ENCODE measurements at regions not wholly inside any gene's neighbourhood (a gene's known extent, or its start where the extent isn't known, plus 50 kb on each side); places are given as distances from the start of the nearest gene placed in this dataset.
"Not testable (repeated sequence)": the region's sequence is repeated elsewhere in the genome, so short reads cannot be mapped to it uniquely, and the experiment has no call there.

GRCh38 chr9:61412738-61413137, 222.9 kb downstream of the SPATA31A7 start:
- H3K4me1 ChIP-seq (ENCODE audit: control insufficient read depth in 1 of 2, insufficient read depth in 2 of 2, low read length in 2 of 2) = not testable (repeated sequence)
- whole genome bisulfite sequencing (ENCODE audit: extremely low coverage, insufficient coverage, insufficient read length) = no CpG with 5 or more reads among the region's 5 CpGs

GRCh38 chr9:61418174-61418573, 228.3 kb downstream of the SPATA31A7 start:
- H4K12ac ChIP-seq (ENCODE audit: low read depth, low read length); H3K4me2 ChIP-seq (ENCODE audit: low read length); H3K23ac ChIP-seq (ENCODE audit: low read length); H2AFZ ChIP-seq (ENCODE audit: insufficient read depth, low read length, poor library complexity); H4K91ac ChIP-seq (ENCODE audit: low read depth, low read length); H2BK12ac ChIP-seq (ENCODE audit: low read length); H3K18ac ChIP-seq (ENCODE audit: low read length); H2BK5ac ChIP-seq (ENCODE audit: low read depth, low read length, poor library complexity); H3K27ac ChIP-seq (ENCODE audit: low read depth, low read length); H4K8ac ChIP-seq (ENCODE audit: low read depth, low read length); H3K9me3 ChIP-seq (ENCODE audit: insufficient read depth, low read depth, low read length); H3K4me3 ChIP-seq (ENCODE audit: low read depth, low read length); H3K14ac ChIP-seq (ENCODE audit: low read length); H3K36me3 ChIP-seq (ENCODE audit: control insufficient read depth in 1 of 2, insufficient read depth in 2 of 2, low read length in 2 of 2); H2BK120ac ChIP-seq (ENCODE audit: insufficient read depth, low read length, poor library complexity); H3K27me3 ChIP-seq (ENCODE audit: insufficient read depth, low read length); H2AK5ac ChIP-seq (ENCODE audit: low read length); DNase-seq; H3K4ac ChIP-seq (ENCODE audit: low read depth, low read length); H3K79me2 ChIP-seq (ENCODE audit: control insufficient read depth, insufficient read depth, low read length, poor library complexity); H3K9ac ChIP-seq (ENCODE audit: low read length); H3K79me1 ChIP-seq (ENCODE audit: low read length); H3K4me1 ChIP-seq (ENCODE audit: control insufficient read depth in 1 of 2, insufficient read depth in 2 of 2, low read length in 2 of 2): not testable (repeated sequence)

More at GRCh38 chr9:61412738-61413137, 222.9 kb downstream of the SPATA31A7 start:
- not testable (repeated sequence) for H3K36me3 ChIP-seq (ENCODE audit: control insufficient read depth in 1 of 2, insufficient read depth in 2 of 2, low read length in 2 of 2); H2BK5ac ChIP-seq (ENCODE audit: low read depth, low read length, poor library complexity); DNase-seq; H2AK5ac ChIP-seq (ENCODE audit: low read length); H3K79me1 ChIP-seq (ENCODE audit: low read length); H2AFZ ChIP-seq (ENCODE audit: insufficient read depth, low read length, poor library complexity); H2BK12ac ChIP-seq (ENCODE audit: low read length); H3K27me3 ChIP-seq (ENCODE audit: insufficient read depth, low read length); H3K23ac ChIP-seq (ENCODE audit: low read length); H3K4me2 ChIP-seq (ENCODE audit: low read length); H2BK120ac ChIP-seq (ENCODE audit: insufficient read depth, low read length, poor library complexity); H3K4me3 ChIP-seq (ENCODE audit: low read depth, low read length); H3K27ac ChIP-seq (ENCODE audit: low read depth, low read length); H4K12ac ChIP-seq (ENCODE audit: low read depth, low read length); H3K9me3 ChIP-seq (ENCODE audit: insufficient read depth, low read depth, low read length); H3K79me2 ChIP-seq (ENCODE audit: control insufficient read depth, insufficient read depth, low read length, poor library complexity); H4K91ac ChIP-seq (ENCODE audit: low read depth, low read length); H3K14ac ChIP-seq (ENCODE audit: low read length); H4K8ac ChIP-seq (ENCODE audit: low read depth, low read length); H3K4ac ChIP-seq (ENCODE audit: low read depth, low read length); H3K9ac ChIP-seq (ENCODE audit: low read length); H3K18ac ChIP-seq (ENCODE audit: low read length)

GRCh38 chr9:61420267-61420958, 230.6 kb downstream of the SPATA31A7 start:
- not testable (repeated sequence) for H3K9ac ChIP-seq (ENCODE audit: low read length); H4K91ac ChIP-seq (ENCODE audit: low read depth, low read length); DNase-seq

GRCh38 chr9:61447189-61447588, 257.4 kb downstream of the SPATA31A7 start:
- not testable (repeated sequence) for H3K4ac ChIP-seq (ENCODE audit: low read depth, low read length); H2BK120ac ChIP-seq (ENCODE audit: insufficient read depth, low read length, poor library complexity); H3K4me2 ChIP-seq (ENCODE audit: low read length); H3K9me3 ChIP-seq (ENCODE audit: insufficient read depth, low read depth, low read length); H2AFZ ChIP-seq (ENCODE audit: insufficient read depth, low read length, poor library complexity); H2BK12ac ChIP-seq (ENCODE audit: low read length); H3K79me1 ChIP-seq (ENCODE audit: low read length); H3K18ac ChIP-seq (ENCODE audit: low read length); H2BK5ac ChIP-seq (ENCODE audit: low read depth, low read length, poor library complexity); H4K12ac ChIP-seq (ENCODE audit: low read depth, low read length); H2AK5ac ChIP-seq (ENCODE audit: low read length); DNase-seq; H3K36me3 ChIP-seq (ENCODE audit: control insufficient read depth in 1 of 2, insufficient read depth in 2 of 2, low read length in 2 of 2); H3K14ac ChIP-seq (ENCODE audit: low read length); H3K27me3 ChIP-seq (ENCODE audit: insufficient read depth, low read length); H3K4me1 ChIP-seq (ENCODE audit: control insufficient read depth in 1 of 2, insufficient read depth in 2 of 2, low read length in 2 of 2); H3K23ac ChIP-seq (ENCODE audit: low read length); H3K27ac ChIP-seq (ENCODE audit: low read depth, low read length); H3K79me2 ChIP-seq (ENCODE audit: control insufficient read depth, insufficient read depth, low read length, poor library complexity); H3K4me3 ChIP-seq (ENCODE audit: low read depth, low read length); H4K8ac ChIP-seq (ENCODE audit: low read depth, low read length); H3K9ac ChIP-seq (ENCODE audit: low read length); H4K91ac ChIP-seq (ENCODE audit: low read depth, low read length)
- no CpG with 5 or more reads among the region's 10 CpGs for WGBS (ENCODE audit: extremely low coverage, insufficient coverage, insufficient read length)

More at GRCh38 chr9:61420267-61420958, 230.6 kb downstream of the SPATA31A7 start:
- H3K18ac ChIP-seq (ENCODE audit: low read length); H3K4ac ChIP-seq (ENCODE audit: low read depth, low read length); H2AK5ac ChIP-seq (ENCODE audit: low read length); H3K79me1 ChIP-seq (ENCODE audit: low read length); H3K79me2 ChIP-seq (ENCODE audit: control insufficient read depth, insufficient read depth, low read length, poor library complexity); H3K14ac ChIP-seq (ENCODE audit: low read length); H3K4me1 ChIP-seq (ENCODE audit: control insufficient read depth in 1 of 2, insufficient read depth in 2 of 2, low read length in 2 of 2); H2BK120ac ChIP-seq (ENCODE audit: insufficient read depth, low read length, poor library complexity); H2BK5ac ChIP-seq (ENCODE audit: low read depth, low read length, poor library complexity); H3K23ac ChIP-seq (ENCODE audit: low read length); H3K4me2 ChIP-seq (ENCODE audit: low read length); H3K27me3 ChIP-seq (ENCODE audit: insufficient read depth, low read length); H3K36me3 ChIP-seq (ENCODE audit: control insufficient read depth in 1 of 2, insufficient read depth in 2 of 2, low read length in 2 of 2); H2BK12ac ChIP-seq (ENCODE audit: low read length); H2AFZ ChIP-seq (ENCODE audit: insufficient read depth, low read length, poor library complexity); H4K8ac ChIP-seq (ENCODE audit: low read depth, low read length); H3K4me3 ChIP-seq (ENCODE audit: low read depth, low read length); H3K27ac ChIP-seq (ENCODE audit: low read depth, low read length); H3K9me3 ChIP-seq (ENCODE audit: insufficient read depth, low read depth, low read length); H4K12ac ChIP-seq (ENCODE audit: low read depth, low read length): not testable (repeated sequence)
- WGBS (ENCODE audit: extremely low coverage, insufficient coverage, insufficient read length) = no CpG with 5 or more reads among the region's 7 CpGs

Measured in trophoblast cell (in vitro differentiated cells and primary cell).